GM04503 (cell line): ENCODE measurements at regions not wholly inside any gene's neighbourhood (a gene's known extent, or its start where the extent isn't known, plus 50 kb on each side); places are given as distances from the start of the nearest gene placed in this dataset.

Source experiments
- DNase-seq: peaks from one replicate; pipeline ENCODE4 v3.0.0-alpha.2; 2012; ENCODE audit warnings: low read depth

DNA sequence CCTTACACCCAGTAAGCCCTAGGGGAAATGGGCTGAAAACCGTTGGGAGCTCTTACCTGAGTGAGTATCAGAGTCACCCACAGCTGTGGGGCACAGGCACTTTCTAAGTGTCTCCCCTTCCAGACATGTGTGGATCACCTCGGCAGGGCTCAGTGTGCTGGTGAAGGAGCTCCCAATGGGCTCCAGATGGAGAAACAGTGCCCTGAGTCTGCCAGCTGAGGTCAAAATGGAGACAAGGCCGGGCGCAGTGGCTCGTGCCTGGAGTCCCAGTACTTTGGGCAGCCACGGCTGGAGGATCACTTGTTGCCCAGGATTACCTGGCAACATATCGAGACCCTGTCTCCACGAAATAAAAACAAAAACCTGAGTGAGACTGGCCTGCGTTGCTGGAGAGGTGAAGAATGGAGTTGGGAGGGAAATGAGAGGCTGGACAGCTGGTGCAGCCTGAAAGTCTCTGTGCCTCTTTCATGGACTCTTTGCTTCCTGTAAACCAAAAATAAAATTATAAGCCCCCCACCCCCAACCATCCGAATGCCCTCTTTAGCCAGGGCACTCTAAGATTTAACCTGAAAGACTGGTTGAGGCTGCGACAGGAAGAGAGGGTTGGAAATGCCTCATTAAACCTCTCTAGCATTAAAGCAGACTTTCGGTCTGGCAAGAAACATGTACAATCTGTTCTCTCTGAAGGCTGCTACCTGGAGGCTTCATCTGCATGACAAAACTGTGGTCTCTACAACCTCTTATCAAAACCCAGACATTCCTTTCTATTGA lies 111.8 kb downstream of the SNX19 start:
- DNase-seq = no peak

DNA sequence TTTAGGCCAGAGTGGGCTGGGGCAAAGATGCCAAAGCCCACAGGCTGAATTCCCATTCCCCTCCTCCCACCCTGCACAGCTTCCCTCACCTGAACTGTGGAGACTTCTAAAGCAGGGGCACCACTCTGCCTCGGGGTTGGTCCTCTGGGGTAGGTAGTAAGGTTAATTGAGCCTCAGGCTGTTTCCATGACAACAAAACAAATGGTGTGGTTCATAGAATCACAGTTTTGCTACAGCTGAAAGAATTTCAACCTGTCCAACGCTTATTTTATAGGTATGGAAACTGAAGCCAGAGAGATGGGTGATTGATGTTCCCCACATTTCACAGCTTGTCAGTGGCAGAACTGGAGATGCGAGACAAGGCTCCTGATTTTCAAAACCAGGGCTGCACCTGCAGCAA lies 109.5 kb downstream of the SNX19 start:
- no peak for DNase-seq

DNA sequence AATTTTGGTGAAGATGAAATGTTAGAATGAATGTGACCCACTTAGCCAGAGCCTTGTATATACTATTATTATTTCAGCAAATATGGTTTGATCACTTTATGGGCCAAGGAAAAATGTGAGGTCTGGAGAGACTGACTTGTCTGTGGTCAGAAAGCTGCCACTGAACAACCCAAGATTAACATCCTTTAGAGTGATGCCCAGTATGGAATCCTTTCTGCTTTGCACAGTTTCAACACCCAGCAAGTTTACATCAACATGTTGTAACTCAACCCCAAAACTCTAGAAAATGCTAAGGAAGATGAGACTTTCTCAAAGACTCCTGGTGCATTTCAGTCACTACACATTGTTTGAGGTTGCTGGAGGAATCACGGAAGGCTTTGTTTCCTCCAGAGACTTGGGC lies 107.7 kb downstream of the SNX19 start:
- DNase-seq = no peak

DNA sequence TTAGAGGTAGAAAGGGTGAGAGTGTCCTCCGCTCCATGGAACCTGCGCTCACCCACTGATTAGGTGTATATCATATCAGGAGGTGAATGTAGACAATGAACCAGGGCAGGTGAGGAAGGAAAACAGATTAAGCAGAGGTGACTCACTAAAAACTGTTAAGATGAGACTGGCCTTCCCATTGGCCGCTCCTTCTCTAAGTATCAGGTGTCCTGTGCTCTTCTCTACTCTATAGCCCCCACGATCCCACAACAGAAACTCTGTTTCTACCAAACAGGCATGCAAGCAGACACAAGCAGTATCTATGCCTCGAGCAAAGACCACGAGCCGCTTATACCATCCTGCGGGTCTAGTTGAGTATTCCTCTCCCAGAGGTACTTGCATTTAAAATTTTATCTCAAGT lies 103.1 kb downstream of the SNX19 start:
- DNase-seq = no peak

DNA sequence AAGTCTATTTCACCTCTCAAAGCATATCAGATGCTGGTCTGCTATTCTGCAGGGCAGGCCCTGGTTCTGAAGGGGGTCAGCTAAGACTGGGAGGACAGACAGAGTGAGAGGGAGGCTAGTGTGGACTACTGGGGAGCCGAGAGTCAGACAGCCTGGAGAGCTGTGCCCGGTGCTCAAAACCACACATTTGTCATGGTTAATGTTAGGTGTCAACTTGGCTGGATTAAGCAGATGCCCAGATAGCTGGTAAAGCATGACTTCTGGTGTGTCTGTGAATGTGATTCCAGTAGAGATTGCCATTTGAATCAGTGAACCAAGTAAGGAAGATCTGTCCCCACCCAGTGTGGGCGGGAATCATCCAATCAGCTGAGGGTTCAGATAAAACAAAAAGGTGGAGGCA lies 102.6 kb downstream of the SNX19 start:
- DNase-seq = no peak

DNA sequence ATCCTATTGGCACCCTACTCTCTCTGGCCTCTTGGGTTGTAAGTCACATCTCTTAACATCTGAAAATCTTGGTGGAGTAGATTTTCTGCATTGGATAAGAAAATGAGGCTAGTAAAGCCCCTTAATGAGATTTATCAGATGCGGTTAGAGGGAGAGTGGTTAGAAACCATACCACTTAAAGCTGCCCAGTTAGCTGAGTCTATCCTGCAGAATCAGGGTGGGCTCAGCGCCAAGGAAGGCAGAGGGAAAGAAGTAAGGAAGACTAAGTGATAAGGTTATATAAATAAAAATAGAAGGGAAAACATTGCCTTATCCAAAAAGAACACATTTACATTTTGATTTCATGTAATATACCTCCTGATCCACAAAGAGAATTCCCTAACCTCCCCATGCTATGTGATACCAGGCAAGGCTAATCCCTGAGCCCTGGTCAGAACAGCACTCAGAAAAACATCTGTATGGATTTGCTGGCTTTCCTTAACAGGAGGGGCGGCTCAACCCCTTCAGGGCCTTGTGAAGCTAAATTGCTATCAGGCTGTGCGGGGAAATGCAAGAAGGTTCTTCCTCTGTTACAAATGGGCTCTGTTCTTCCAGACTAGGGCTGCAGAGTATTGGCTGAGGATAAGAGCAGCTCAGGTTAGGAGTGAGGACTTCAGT lies 101.7 kb downstream of the SNX19 start:
- no peak for DNase-seq

DNA sequence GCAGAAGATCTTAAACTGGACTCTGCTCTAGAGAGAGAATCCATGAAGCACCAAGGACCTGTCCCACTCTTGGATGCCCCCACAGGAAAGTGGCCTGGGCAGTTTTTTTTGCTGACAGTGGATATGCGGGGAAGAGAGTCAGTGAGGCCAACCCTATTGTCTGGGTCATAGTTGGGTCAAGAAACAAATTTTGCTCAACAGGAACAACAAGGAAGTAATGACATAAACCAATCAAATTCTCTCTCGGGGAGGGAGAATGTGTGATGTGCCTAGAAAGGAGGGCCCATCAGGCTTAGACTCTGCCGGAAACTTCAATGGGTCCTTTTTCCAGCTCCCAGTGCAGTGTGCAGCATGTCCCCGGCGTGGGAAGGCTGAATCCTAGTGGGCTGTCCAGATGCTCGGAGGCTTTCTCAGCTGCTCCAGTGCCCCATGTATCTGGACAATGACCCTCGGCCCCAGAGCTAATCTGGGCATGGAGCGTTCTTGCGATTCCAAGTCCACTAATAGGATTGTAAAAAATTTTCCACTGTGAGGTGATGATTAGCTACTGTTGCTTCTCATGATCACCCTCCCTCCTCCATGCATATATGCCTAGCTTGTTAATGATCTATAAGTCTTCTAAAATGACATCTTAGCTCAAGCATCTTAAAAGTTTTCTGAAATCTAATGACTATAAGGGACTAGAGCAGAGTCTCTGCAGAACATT lies 101.0 kb downstream of the SNX19 start:
- DNase-seq = no peak

DNA sequence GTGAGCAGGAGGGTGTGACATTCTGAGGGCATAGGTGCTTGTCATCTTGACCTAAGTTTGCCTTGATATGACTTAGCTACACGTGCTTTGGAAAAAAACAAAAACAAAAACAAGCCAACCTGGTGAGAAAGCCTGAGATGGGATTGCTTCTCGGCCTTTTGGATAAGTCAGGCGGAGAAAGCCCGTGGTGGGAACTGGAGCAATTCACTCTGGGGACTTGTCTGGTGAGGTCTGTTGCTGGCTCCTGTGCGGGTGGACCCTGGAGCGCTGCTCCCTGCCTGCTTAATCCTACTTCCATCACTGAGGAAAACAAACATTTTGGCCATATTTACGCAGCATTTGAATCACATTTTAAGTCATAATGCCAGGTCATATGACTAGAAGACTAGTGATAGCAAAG lies 100.3 kb downstream of the SNX19 start:
- DNase-seq = no peak

DNA sequence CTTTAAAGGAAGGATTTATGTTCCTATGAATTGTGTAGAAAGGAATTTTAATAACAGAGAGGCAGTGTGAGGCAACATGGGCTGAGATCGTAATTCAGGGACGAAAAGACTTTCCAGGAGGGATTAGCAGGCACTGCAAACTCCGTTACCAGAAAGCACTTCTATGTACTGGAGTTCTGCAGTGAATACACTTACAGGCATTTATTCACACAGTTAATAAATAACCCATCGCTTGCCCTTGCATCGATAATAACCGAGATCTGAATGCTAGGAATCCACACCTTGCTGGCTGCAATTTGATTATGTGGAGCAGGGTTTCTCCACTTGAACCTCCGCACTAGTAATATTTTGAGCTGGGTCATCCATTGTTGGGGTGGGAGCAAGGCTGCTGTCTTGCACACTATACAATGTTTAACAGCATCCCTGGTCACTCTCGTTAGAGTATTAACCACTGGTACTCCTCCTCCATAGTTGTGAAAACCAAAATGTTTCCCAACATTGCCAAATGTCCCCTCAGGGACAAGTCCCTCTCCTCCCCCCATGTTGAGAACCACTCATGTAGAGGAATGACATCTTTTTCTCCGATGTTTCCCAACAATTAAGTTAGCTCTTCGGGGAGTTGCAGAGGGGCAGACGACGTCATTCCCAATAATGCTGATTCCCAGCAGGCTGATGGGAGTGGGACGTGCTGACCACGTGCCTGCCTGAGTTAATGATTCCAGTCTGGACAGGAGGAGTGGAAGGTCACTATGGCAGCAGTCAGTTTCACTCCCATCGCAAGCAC lies 99.5 kb downstream of the SNX19 start:
- DNase-seq = peak; percentile 44

DNA sequence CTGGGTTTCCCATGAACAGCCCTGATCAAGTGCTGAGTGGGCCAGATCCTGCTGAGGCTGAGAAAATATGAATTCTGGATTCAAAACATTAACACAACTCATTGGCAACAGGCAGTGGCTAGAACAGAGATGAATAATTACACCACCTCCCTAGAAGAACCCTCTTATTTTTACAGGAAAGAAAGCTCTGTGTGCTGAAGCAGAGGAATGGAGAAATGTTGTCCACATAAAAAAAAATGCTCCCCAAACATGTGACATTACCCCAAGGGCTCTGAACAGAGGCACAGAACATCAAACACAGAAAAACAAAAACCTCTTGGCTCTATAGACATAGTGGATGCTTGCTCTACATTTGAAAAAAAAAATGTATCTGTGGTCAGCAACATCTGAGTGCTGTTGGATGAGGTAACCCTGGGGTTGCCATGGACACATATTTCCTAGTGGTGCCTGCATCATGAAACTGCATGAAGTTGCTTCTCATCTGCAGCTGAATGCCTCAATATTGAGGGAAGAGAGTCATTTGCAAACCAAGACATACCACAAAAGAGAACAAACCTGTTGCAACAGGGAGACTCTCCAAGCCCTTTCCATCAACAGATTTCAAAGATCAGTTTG lies 98.8 kb downstream of the SNX19 start:
- peak; percentile 47 for DNase-seq

DNA sequence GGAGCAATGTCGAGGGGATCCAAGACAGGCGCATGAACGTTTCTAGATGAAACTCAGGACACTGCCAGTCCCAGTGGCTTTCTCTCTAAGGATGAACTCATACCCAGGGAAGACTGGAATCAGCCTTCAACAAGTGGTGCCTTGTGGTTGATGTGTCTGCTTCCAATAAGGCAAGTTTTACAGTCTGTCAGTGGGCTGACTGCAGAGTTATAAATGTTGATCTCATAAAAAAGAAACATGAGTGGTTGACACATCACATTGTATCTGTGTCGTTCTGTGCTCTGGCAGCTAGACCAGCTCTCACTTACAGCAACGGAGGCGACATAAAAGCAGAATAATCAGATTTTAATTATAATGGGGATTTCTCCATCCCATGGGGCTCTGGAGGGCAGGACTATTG lies 96.7 kb downstream of the SNX19 start:
- DNase-seq = peak; percentile 58
